NCI-H146 (cell line): ENCODE measurements at regions not wholly inside any gene's neighbourhood (a gene's known extent, or its start where the extent isn't known, plus 50 kb on each side); places are given as distances from the start of the nearest gene placed in this dataset.
A peak's percentile ranks its signal among the peaks of the same experiment; 100 is the strongest.

Experiments
- DNase-seq: peaks from one replicate; lab custom pipeline; 2025; lab: John Stamatoyannopoulos, UW

GRCh38 chr7:22005151-22005550, 59.5 kb upstream of the CDCA7L start:
- no peak for DNase-seq

GRCh38 chr7:22002726-22003125, 57.0 kb upstream of the CDCA7L start:
- no peak for DNase-seq

- peak; percentile 56 for DNase-seq
These were observed 55.8 kb upstream of the CDCA7L start for GRCh38 chr7:22001345-22002004.

- no peak for DNase-seq
These were observed 54.2 kb upstream of the CDCA7L start for GRCh38 chr7:21999896-22000295.

- DNase-seq: no peak
These were observed 50.9 kb upstream of the CDCA7L start for GRCh38 chr7:21996641-21997040.
